ENCODE measurements at regions not wholly inside any gene's neighbourhood (a gene's known extent, or its start where the extent isn't known, plus 50 kb on each side); places are given as distances from the start of the nearest gene placed in this dataset.

DNA sequence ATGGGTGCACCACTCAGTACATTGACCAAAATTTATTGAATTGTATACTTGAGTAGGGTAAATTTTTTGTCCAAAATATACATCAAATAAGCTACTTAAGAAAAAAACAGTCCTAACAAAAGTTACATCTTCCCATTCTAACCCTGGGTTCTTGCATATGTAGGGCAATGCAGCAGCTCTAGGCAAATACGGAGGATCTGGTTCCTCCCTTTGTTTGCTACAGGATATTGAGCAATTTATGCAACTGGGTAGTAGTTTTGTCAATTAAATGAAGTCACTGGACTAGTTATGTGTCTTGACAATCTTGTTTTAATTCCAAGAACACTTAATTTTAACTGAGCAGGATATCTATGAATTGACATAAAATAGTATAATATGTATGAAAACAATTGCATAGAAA, 1507.2 kb upstream of the PIK3C3 start:
- TF ChIP-seq, protein P1, sequence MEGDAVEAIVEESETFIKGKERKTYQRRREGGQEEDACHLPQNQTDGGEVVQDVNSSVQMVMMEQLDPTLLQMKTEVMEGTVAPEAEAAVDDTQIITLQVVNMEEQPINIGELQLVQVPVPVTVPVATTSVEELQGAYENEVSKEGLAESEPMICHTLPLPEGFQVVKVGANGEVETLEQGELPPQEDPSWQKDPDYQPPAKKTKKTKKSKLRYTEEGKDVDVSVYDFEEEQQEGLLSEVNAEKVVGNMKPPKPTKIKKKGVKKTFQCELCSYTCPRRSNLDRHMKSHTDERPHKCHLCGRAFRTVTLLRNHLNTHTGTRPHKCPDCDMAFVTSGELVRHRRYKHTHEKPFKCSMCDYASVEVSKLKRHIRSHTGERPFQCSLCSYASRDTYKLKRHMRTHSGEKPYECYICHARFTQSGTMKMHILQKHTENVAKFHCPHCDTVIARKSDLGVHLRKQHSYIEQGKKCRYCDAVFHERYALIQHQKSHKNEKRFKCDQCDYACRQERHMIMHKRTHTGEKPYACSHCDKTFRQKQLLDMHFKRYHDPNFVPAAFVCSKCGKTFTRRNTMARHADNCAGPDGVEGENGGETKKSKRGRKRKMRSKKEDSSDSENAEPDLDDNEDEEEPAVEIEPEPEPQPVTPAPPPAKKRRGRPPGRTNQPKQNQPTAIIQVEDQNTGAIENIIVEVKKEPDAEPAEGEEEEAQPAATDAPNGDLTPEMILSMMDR (conservative IDR thresholded peaks at IDR 0.05 in 1 of 2, IDR thresholded peaks at IDR 0.05 in 1 of 2; ENCODE audit: extremely low read depth in 1 of 2, insufficient read depth in 1 of 2, low read depth in 1 of 2, low read length in 2 of 2): no peak
- TF ChIP-seq EZH2 (IDR thresholded peaks at IDR 0.05; ENCODE audit: borderline replicate concordance, low read length): no peak
